HEK293 (cell line): ENCODE measurements at regions not wholly inside any gene's neighbourhood (a gene's known extent, or its start where the extent isn't known, plus 50 kb on each side); places are given as distances from the start of the nearest gene placed in this dataset.

Source experiments
- CTCF ChIA-PET: fragments of 350-600 bp; formaldehyde crosslinking; extraction: SDS; loops from one replicate; lab custom pipeline; 2021; ENCODE audit warnings: antibody characterized with exemption; lab: Yijun Ruan, JAX
- POLR2A ChIA-PET: fragments of 300-600 bp; formaldehyde crosslinking; extraction: SDS; loops from one replicate; lab custom pipeline; 2020; ENCODE audit warnings: antibody characterized with exemption, inconsistent platforms; lab: Yijun Ruan, JAX
- H3K27ac ChIP-seq: fragments of 200-500 bp; sonication (Bioruptor generic); 2 replicates; pipeline ENCODE4 v1.5.1; 2014; ENCODE audit warnings: low read depth, low read length, control low read depth, inconsistent platforms; ENCODE audit errors: extremely low read depth
- H3K36me3 ChIP-seq, 2 experiments: fragments of 200-500 bp in 1 of 2; sonication (Bioruptor generic) in 1 of 2; 1 replicate in 1 of 2; 2 replicates in 1 of 2; pipeline ENCODE4 v1.5.1; 2014 to 2017; ENCODE audit warnings: inconsistent platforms in 2 of 2, low read length in 2 of 2; ENCODE audit not compliant: control insufficient read depth in 2 of 2, insufficient read depth in 1 of 2
- H3K4me1 ChIP-seq: fragments of 200-500 bp; sonication (Bioruptor generic); 2 replicates; pipeline ENCODE4 v1.5.1; 2014; ENCODE audit warnings: mild to moderate bottlenecking, low read length, inconsistent platforms; ENCODE audit not compliant: control insufficient read depth, insufficient read depth
- H3K4me3 ChIP-seq: 2 replicates; pipeline ENCODE4 v1.5.1; 2011; ENCODE audit warnings: low read depth, mild to moderate bottlenecking, control low read depth, low read length, moderate library complexity
- H3K9me3 ChIP-seq: fragments of 200-500 bp; sonication (Bioruptor generic); 2 replicates; pipeline ENCODE4 v1.5.1; 2014; ENCODE audit warnings: low read depth, low read length, inconsistent platforms; ENCODE audit not compliant: control insufficient read depth, insufficient read depth
- GLI4 ChIP-seq: fragments of 450-650 bp; formaldehyde crosslinking; IDR thresholded peaks from 2 replicates; pipeline ENCODE4 v1.5.1; 2016; ENCODE audit warnings: missing biosample characterization, missing genetic modification characterization
- KLF17 ChIP-seq: fragments of 450-650 bp; formaldehyde crosslinking; IDR thresholded peaks from 2 replicates; pipeline ENCODE4 v1.5.1; 2016; ENCODE audit warnings: missing biosample characterization, missing genetic modification characterization
- REST ChIP-seq: fragments of 450-650 bp; formaldehyde crosslinking; IDR thresholded peaks from 2 replicates; pipeline ENCODE4 v1.5.1; 2016; ENCODE audit warnings: missing biosample characterization, missing genetic modification characterization
- SETDB1 ChIP-seq: IDR thresholded peaks from one replicate; pipeline ENCODE4 v1.6.1; 2017; ENCODE audit warnings: mild to moderate bottlenecking, low read length, moderate library complexity, mixed read lengths; ENCODE audit not compliant: insufficient read length
- SP2 ChIP-seq: fragments of 450-650 bp; formaldehyde crosslinking; IDR thresholded peaks from 2 replicates; pipeline ENCODE4 v1.5.1; 2016; ENCODE audit warnings: missing biosample characterization, missing genetic modification characterization
- TCF7L2 ChIP-seq: IDR thresholded peaks from 2 replicates; pipeline ENCODE4 v1.6.1; 2011; ENCODE audit warnings: low read depth, mild to moderate bottlenecking, inconsistent platforms, low read length, moderate library complexity, borderline replicate concordance
- ZNF114 ChIP-seq: fragments of 450-650 bp; formaldehyde crosslinking; IDR thresholded peaks from 2 replicates; pipeline ENCODE4 v1.5.0; 2017; ENCODE audit warnings: missing biosample characterization, missing genetic modification characterization
- ZNF140 ChIP-seq: fragments of 450-650 bp; formaldehyde crosslinking; IDR thresholded peaks from 2 replicates; pipeline ENCODE4 v1.5.1; 2016; ENCODE audit warnings: missing biosample characterization, missing genetic modification characterization
- ZNF2 ChIP-seq: fragments of 450-650 bp; formaldehyde crosslinking; IDR thresholded peaks from 2 replicates; pipeline ENCODE4 v1.5.1; 2016; ENCODE audit warnings: missing biosample characterization, missing genetic modification characterization
- ZNF202 ChIP-seq: fragments of 450-650 bp; formaldehyde crosslinking; IDR thresholded peaks from 2 replicates; pipeline ENCODE4 v1.5.1; 2016; ENCODE audit warnings: missing biosample characterization, missing genetic modification characterization, borderline replicate concordance
- ZNF335 ChIP-seq: fragments of 450-650 bp; formaldehyde crosslinking; conservative IDR thresholded peaks from 2 replicates; pipeline ENCODE4 v1.5.1; 2016; ENCODE audit warnings: missing biosample characterization, missing genetic modification characterization
- ZNF501 ChIP-seq: fragments of 450-650 bp; formaldehyde crosslinking; IDR thresholded peaks from 2 replicates; pipeline ENCODE4 v1.5.1; 2016; ENCODE audit warnings: missing biosample characterization, missing genetic modification characterization
- ZNF585B ChIP-seq: fragments of 450-650 bp; formaldehyde crosslinking; IDR thresholded peaks from 2 replicates; pipeline ENCODE4 v1.5.1; 2016; ENCODE audit warnings: missing biosample characterization, missing genetic modification characterization
- ZNF645 ChIP-seq: fragments of 450-650 bp; formaldehyde crosslinking; IDR thresholded peaks from 2 replicates; pipeline ENCODE4; 2016; ENCODE audit warnings: missing biosample characterization, missing genetic modification characterization
- ZNF837 ChIP-seq: fragments of 450-650 bp; formaldehyde crosslinking; IDR thresholded peaks from 2 replicates; pipeline ENCODE4 v1.5.1; 2016; ENCODE audit warnings: missing biosample characterization, missing genetic modification characterization
- TF ChIP-seq, protein P1 (sequence below): fragments of 450-650 bp; formaldehyde crosslinking; IDR thresholded peaks from 2 replicates; pipeline ENCODE4 v1.5.1; 2016; ENCODE audit warnings: missing biosample characterization, missing genetic modification characterization, borderline replicate concordance
- TF ChIP-seq, protein P2 (sequence below): IDR thresholded peaks from 2 replicates; pipeline ENCODE4 v1.6.1; 2011; ENCODE audit warnings: mild to moderate bottlenecking, low read depth, low read length, borderline replicate concordance

GRCh38 chr21:20591284-20591683 lies 406.9 kb upstream of the NCAM2 start (continued):
- TF ChIP-seq TCF7L2: no peak
- no peak for TF ChIP-seq ZNF585B (tag by site-specific recombination)
- no peak for TF ChIP-seq SP2 (tag by site-specific recombination)
- TF ChIP-seq ZNF837 (tag by site-specific recombination): no peak
- no peak for TF ChIP-seq ZNF202 (tag by site-specific recombination)
- TF ChIP-seq KLF17 (tag by site-specific recombination): no peak
- TF ChIP-seq ZNF140 (tag by site-specific recombination): no peak
- TF ChIP-seq ZNF645 (tag by site-specific recombination): no peak
- no peak for TF ChIP-seq GLI4

DNA sequence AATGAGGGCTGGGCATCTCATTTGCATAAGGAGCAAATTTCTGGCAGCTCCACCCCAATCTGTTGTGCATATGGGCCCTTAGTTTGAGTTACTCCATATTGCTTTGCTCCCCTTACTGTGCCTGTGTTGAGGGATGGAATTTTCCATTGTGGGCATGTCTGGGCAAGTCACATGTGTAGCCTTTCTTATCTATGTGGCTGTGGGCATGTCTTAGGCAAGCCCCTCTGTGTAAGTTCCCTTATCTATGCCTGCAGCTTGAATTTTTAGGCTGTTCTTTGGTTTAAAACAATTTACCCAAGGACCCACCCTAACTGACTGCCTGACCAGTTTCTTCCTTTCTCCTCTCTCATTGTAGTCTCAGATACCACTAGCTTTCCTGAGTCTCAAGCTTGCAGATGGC lies 405.7 kb upstream of the NCAM2 start:
- Histone ChIP-seq H3K36me3 (no peaks in the 10 kb centered on the region), H3K4me3 (no peak overlapping the region), H3K27ac (no peak overlapping the region), H3K9me3 (no peaks in the 10 kb centered on the region), H3K4me1 (no peaks in the 10 kb centered on the region)
- TF ChIP-seq, protein P1, sequence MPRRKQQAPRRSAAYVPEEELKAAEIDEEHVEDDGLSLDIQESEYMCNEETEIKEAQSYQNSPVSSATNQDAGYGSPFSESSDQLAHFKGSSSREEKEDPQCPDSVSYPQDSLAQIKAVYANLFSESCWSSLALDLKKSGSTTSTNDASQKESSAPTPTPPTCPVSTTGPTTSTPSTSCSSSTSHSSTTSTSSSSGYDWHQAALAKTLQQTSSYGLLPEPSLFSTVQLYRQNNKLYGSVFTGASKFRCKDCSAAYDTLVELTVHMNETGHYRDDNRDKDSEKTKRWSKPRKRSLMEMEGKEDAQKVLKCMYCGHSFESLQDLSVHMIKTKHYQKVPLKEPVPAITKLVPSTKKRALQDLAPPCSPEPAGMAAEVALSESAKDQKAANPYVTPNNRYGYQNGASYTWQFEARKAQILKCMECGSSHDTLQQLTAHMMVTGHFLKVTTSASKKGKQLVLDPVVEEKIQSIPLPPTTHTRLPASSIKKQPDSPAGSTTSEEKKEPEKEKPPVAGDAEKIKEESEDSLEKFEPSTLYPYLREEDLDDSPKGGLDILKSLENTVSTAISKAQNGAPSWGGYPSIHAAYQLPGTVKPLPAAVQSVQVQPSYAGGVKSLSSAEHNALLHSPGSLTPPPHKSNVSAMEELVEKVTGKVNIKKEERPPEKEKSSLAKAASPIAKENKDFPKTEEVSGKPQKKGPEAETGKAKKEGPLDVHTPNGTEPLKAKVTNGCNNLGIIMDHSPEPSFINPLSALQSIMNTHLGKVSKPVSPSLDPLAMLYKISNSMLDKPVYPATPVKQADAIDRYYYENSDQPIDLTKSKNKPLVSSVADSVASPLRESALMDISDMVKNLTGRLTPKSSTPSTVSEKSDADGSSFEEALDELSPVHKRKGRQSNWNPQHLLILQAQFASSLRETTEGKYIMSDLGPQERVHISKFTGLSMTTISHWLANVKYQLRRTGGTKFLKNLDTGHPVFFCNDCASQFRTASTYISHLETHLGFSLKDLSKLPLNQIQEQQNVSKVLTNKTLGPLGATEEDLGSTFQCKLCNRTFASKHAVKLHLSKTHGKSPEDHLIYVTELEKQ (tag by site-specific recombination): no peak
- TF ChIP-seq ZNF2: no peak
- no peak for TF ChIP-seq ZNF140 (tag by site-specific recombination)
- TF ChIP-seq SETDB1: peak; percentile 59
- TF ChIP-seq, protein P2, sequence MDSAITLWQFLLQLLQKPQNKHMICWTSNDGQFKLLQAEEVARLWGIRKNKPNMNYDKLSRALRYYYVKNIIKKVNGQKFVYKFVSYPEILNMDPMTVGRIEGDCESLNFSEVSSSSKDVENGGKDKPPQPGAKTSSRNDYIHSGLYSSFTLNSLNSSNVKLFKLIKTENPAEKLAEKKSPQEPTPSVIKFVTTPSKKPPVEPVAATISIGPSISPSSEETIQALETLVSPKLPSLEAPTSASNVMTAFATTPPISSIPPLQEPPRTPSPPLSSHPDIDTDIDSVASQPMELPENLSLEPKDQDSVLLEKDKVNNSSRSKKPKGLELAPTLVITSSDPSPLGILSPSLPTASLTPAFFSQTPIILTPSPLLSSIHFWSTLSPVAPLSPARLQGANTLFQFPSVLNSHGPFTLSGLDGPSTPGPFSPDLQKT: no peak
- TF ChIP-seq ZNF335: no peak
- TF ChIP-seq ZNF501 (tag by site-specific recombination): no peak
- no peak for TF ChIP-seq REST (tag by site-specific recombination)
- TF ChIP-seq ZNF114 (tag by site-specific recombination): no peak
- CTCF ChIA-PET: no interaction called here
- POLR2A ChIA-PET: no interaction called here
